Endothelial cell of umbilical vein (primary cell): ENCODE measurements at regions not wholly inside any gene's neighbourhood (a gene's known extent, or its start where the extent isn't known, plus 50 kb on each side); places are given as distances from the start of the nearest gene placed in this dataset.

Source experiments
- BruUV-seq: library from RNA; stranded (reverse); fragments of 400-500 nt; replicated peaks from 2 replicates; lab custom pipeline; 2021; lab: Mats Ljungman, UMichigan
- CTCF ChIA-PET: fragments of 300-600, 350-600 bp; sonication (Branson Sonifier 250); formaldehyde crosslinking; loops from one replicate; lab custom pipeline; 2021; ENCODE audit warnings: antibody characterized with exemption, inconsistent platforms; lab: Charles Lee
- POLR2A ChIA-PET: fragments of 300-600, 350-600 bp; sonication (Branson Sonifier 250); formaldehyde crosslinking; loops from one replicate; lab custom pipeline; 2021; ENCODE audit warnings: antibody characterized with exemption, inconsistent platforms; lab: Charles Lee
- DNase-seq: peaks from one replicate; pipeline ENCODE4 v3.0.0-alpha.2; 2011; ENCODE audit warnings: low read depth, low spot score
- FAIRE-seq: peaks from 2 replicates; lab custom pipeline; 2011; peaks lifted over from hg19 to GRCh38; lab: Jason Lieb, UNC
- H2AFZ ChIP-seq: 2 replicates; pipeline ENCODE4 v1.6.0; 2012; ENCODE audit warnings: low read depth, low read length, control low read depth, inconsistent platforms
- H3K27ac ChIP-seq: 2 replicates; pipeline ENCODE4 v1.5.1; 2011; ENCODE audit warnings: low read depth, mild to moderate bottlenecking, control low read depth, low read length, moderate library complexity; ENCODE audit not compliant: insufficient read depth
- H3K27me3 ChIP-seq, 2 experiments: 2 replicates each; pipeline versions ENCODE4 v1.6.0 to v1.6.1; 2011; ENCODE audit warnings: low read length in 2 of 2, mixed read lengths in 1 of 2; ENCODE audit not compliant: control insufficient read depth in 2 of 2, insufficient read depth in 2 of 2
- H3K36me3 ChIP-seq, 2 experiments: 2 replicates in 1 of 2; 3 replicates in 1 of 2; pipeline ENCODE4 v1.5.1; 2011; ENCODE audit warnings: low read length in 2 of 2, mild to moderate bottlenecking in 1 of 2, moderate library complexity in 1 of 2; ENCODE audit not compliant: control insufficient read depth in 2 of 2, insufficient read depth in 2 of 2; ENCODE audit errors: extremely low read depth in 1 of 2
- H3K4me1 ChIP-seq: 3 replicates; pipeline ENCODE4 v1.5.1; 2011; ENCODE audit warnings: mild to moderate bottlenecking, low read length; ENCODE audit not compliant: control insufficient read depth, insufficient read depth; ENCODE audit errors: extremely low read depth
- H3K4me2 ChIP-seq: 2 replicates; pipeline ENCODE4 v1.6.1; 2011; ENCODE audit warnings: low read length, control low read depth, mixed read lengths; ENCODE audit not compliant: insufficient read depth
- H3K4me3 ChIP-seq, 3 experiments: fragments of 200-600 bp in 1 of 3; sonication (generic), shearing (Covaris generic) in 1 of 3; replicated peaks in 1 of 3; 2 replicates each; pipeline ENCODE4 v1.5.1; 2011 to 2016; ENCODE audit warnings: control low read depth in 3 of 3, low read length in 3 of 3, mild to moderate bottlenecking in 2 of 3, inconsistent platforms in 1 of 3, low read depth in 1 of 3, moderate library complexity in 1 of 3; ENCODE audit not compliant: insufficient read depth in 1 of 3
- H3K79me2 ChIP-seq: 2 replicates; pipeline ENCODE4 v1.6.0; 2012; ENCODE audit warnings: low read length, inconsistent platforms; ENCODE audit not compliant: control insufficient read depth, insufficient read depth
- H3K9ac ChIP-seq: replicated peaks from 2 replicates; pipeline ENCODE3; 2011; ENCODE audit warnings: low read length, control low read depth; ENCODE audit not compliant: insufficient read depth; ENCODE audit errors: extremely low read depth
- H3K9me1 ChIP-seq: replicated peaks from 3 replicates; pipeline ENCODE4 v1.6.0; 2011; ENCODE audit warnings: mild to moderate bottlenecking, low read length; ENCODE audit not compliant: control insufficient read depth, insufficient read depth; ENCODE audit errors: extremely low read depth
- H3K9me3 ChIP-seq: replicated peaks from 2 replicates; pipeline ENCODE4 v1.5.1; 2012; ENCODE audit warnings: low read length, inconsistent platforms; ENCODE audit not compliant: control insufficient read depth, insufficient read depth
- H4K20me1 ChIP-seq: replicated peaks from 2 replicates; pipeline ENCODE3; 2011; ENCODE audit warnings: mild to moderate bottlenecking, low read length; ENCODE audit not compliant: control insufficient read depth, insufficient read depth; ENCODE audit errors: extremely low read depth
- EZH2 ChIP-seq: IDR thresholded peaks from 2 replicates; pipeline ENCODE4 v1.6.1; 2012; ENCODE audit warnings: borderline replicate concordance, low read depth, mild to moderate bottlenecking, moderate library complexity, low read length, inconsistent platforms; ENCODE audit not compliant: severe bottlenecking
- FOS ChIP-seq: IDR thresholded peaks from 2 replicates; pipeline ENCODE4 v1.6.1; 2011; ENCODE audit warnings: mild to moderate bottlenecking, low read length, moderate library complexity, borderline replicate concordance; ENCODE audit not compliant: insufficient read depth
- GATA2 ChIP-seq: IDR thresholded peaks from 2 replicates; pipeline ENCODE4 v1.7.0; 2011; ENCODE audit warnings: low read depth, mild to moderate bottlenecking, moderate library complexity, mixed read lengths, low read length; ENCODE audit not compliant: insufficient read length, insufficient read depth
- JUN ChIP-seq: IDR thresholded peaks from 2 replicates; pipeline ENCODE4 v1.6.1; 2011; ENCODE audit warnings: borderline replicate concordance, low read depth; ENCODE audit not compliant: insufficient read length, insufficient read depth
- MYC ChIP-seq: IDR thresholded peaks from one replicate; pipeline ENCODE4 v1.6.1; 2011; ENCODE audit warnings: mild to moderate bottlenecking, low read depth, low read length
- POLR2A ChIP-seq: IDR thresholded peaks from 2 replicates; pipeline ENCODE4 v1.6.1; 2012; ENCODE audit warnings: low read depth, mild to moderate bottlenecking, control low read depth, low read length
- POLR2AphosphoS5 ChIP-seq: IDR thresholded peaks from 2 replicates; pipeline ENCODE4 v1.6.1; 2012; ENCODE audit warnings: low read depth, mild to moderate bottlenecking, control low read depth, low read length, moderate library complexity; ENCODE audit not compliant: insufficient read depth
- dilution Hi-C: fragments of 300-500 bp; cut with MboI; formaldehyde crosslinking; loops from one replicate; pipeline ENCODE4 v1.15.0; 2019; ENCODE audit warnings: low sequenced_read_pairs; ENCODE audit not compliant: extremely low pct_ligation_motif_present
- intact Hi-C: fragments of 100-400 bp; cut with micrococcal nuclease; formaldehyde crosslinking; loops from one replicate; pipeline ENCODE4 v1.10.0; 2022
- TF ChIP-seq, protein P1 (sequence below), 2 donors: IDR thresholded peaks; 1 replicate in 1 of 2; 2 replicates in 1 of 2; pipeline ENCODE4 v1.5.1; 2011; ENCODE audit warnings: low read length in 2 of 2, mild to moderate bottlenecking in 2 of 2, moderate library complexity in 2 of 2, control low read depth in 1 of 2, inconsistent platforms in 1 of 2, low read depth in 1 of 2; ENCODE audit not compliant: insufficient read depth in 1 of 2; ENCODE audit errors: extremely low read depth in 1 of 2
- TF ChIP-seq, protein P2 (sequence below): IDR thresholded peaks from 2 replicates; pipeline ENCODE4 v1.6.1; 2011; ENCODE audit not compliant: insufficient read depth, insufficient read length

DNA sequence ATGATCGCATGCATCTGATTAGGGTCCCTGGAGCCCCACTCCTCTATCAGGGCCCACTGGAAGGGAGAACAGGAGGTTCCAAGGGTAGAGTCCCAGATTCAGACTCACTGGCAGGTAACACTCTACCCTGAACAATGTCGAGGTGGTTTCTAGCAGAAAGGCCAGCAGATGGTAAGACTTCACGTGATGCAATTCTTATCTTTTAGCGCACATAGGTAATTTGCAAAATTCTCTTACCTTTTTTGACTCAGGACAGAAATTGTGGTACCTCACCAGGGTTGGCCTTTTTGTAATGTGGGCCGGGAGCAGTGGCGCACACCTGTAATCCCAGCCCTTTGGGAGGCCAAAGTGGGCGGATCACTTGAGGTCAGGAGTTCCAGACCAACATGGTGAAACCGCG is 228.1 kb upstream of the JARID2 start:
- POLR2A ChIA-PET = no interaction called here
- dilution Hi-C loops = no loop called here

DNA sequence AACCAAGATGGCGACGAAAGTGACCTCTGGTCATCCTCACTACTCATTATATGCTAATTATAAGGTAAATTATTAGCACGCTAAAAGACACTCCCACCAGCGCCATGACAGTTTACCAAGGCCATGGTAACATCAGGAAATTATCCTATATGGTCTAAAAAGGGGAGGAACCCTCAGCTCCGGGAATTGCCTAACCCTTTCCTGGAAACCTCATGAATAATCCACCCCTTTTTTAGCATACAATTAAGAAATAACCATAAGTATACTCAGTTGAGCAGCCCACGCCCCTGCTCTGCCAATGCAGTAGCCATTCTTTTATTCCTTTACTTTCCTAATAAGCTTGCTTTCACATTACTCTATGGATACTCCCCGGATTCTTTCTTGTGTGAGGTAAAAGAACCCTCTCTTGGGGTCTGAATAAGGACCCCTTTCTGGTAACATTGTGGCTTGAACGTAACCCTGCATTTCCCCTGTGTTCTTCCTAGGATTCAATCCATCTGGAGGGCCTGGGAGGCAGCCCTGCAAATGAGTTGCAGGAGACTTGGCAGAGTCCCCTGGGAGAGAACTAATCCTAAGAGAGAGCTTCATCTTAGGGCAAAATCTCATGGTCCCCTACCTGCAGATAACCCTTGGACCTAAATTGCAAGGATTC is 225.6 kb upstream of the JARID2 start:
- no peak overlapping the region for H3K4me3 ChIP-seq
- ChIA-PET POLR2A (no interaction called here), CTCF (no interaction called here)
- no peak for FAIRE-seq
- no peaks in the 10 kb centered on the region for H3K79me2 ChIP-seq
- no peaks in the 10 kb centered on the region for H3K9me3 ChIP-seq
- H3K27ac ChIP-seq = no peak overlapping the region
- H3K4me1 ChIP-seq = no peaks in the 10 kb centered on the region
- intact Hi-C loops = no loop called here
- BruUV-seq = no TSS peak
- no peaks in the 10 kb centered on the region for H4K20me1 ChIP-seq
- H3K36me3 ChIP-seq = no peaks in the 10 kb centered on the region
- DNase-seq = no peak
- dilution Hi-C loops = no loop called here
- H3K9ac ChIP-seq = no peak overlapping the region
- H3K4me2 ChIP-seq = no peak overlapping the region
- no peaks in the 10 kb centered on the region for H3K9me1 ChIP-seq
- no peaks in the 10 kb centered on the region for H3K27me3 ChIP-seq
- H2AFZ ChIP-seq = no peak overlapping the region
- no peak for TF ChIP-seq EZH2
- no peak for TF ChIP-seq POLR2A
- TF ChIP-seq JUN = no peak
- TF ChIP-seq POLR2AphosphoS5 = no peak
- TF ChIP-seq, protein P1, sequence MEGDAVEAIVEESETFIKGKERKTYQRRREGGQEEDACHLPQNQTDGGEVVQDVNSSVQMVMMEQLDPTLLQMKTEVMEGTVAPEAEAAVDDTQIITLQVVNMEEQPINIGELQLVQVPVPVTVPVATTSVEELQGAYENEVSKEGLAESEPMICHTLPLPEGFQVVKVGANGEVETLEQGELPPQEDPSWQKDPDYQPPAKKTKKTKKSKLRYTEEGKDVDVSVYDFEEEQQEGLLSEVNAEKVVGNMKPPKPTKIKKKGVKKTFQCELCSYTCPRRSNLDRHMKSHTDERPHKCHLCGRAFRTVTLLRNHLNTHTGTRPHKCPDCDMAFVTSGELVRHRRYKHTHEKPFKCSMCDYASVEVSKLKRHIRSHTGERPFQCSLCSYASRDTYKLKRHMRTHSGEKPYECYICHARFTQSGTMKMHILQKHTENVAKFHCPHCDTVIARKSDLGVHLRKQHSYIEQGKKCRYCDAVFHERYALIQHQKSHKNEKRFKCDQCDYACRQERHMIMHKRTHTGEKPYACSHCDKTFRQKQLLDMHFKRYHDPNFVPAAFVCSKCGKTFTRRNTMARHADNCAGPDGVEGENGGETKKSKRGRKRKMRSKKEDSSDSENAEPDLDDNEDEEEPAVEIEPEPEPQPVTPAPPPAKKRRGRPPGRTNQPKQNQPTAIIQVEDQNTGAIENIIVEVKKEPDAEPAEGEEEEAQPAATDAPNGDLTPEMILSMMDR (IDR thresholded peaks at IDR 0.05; ENCODE audit: extremely low read depth in 1 of 2, insufficient read depth in 1 of 2, low read depth in 1 of 2, low read length in 2 of 2) = no peak
- no peak for TF ChIP-seq FOS
- TF ChIP-seq, protein P2, sequence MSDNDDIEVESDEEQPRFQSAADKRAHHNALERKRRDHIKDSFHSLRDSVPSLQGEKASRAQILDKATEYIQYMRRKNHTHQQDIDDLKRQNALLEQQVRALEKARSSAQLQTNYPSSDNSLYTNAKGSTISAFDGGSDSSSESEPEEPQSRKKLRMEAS = no peak
- TF ChIP-seq MYC = no peak
- TF ChIP-seq GATA2 = no peak

More for the DNA sequence above, 228.1 kb upstream of the JARID2 start:
- Histone ChIP-seq H3K79me2 (no peaks in the 10 kb centered on the region), H3K36me3 (no peaks in the 10 kb centered on the region), H3K9me1 (no peaks in the 10 kb centered on the region), H3K27me3 (no peaks in the 10 kb centered on the region), H3K4me1 (no peaks in the 10 kb centered on the region), H3K4me3 (no peak overlapping the region), H3K9me3 (no peaks in the 10 kb centered on the region), H3K27ac (no peak overlapping the region), H3K4me2 (no peak overlapping the region), H3K9ac (no peak overlapping the region), H2AFZ (no peak overlapping the region), H4K20me1 (no peaks in the 10 kb centered on the region)
- intact Hi-C loops = no loop called here
- DNase-seq = no peak
- no TSS peak for BruUV-seq
- no peak for FAIRE-seq
- CTCF ChIA-PET = no interaction called here
- no peak for TF ChIP-seq EZH2
- TF ChIP-seq POLR2AphosphoS5 = no peak
- TF ChIP-seq, protein P2 = no peak
- no peak for TF ChIP-seq GATA2
- no peak for TF ChIP-seq MYC
- TF ChIP-seq FOS = no peak
- no peak for TF ChIP-seq JUN
